Body of pancreas (tissue), 4 donors: ENCODE measurements at regions not wholly inside any gene's neighbourhood (a gene's known extent, or its start where the extent isn't known, plus 50 kb on each side); places are given as distances from the start of the nearest gene placed in this dataset.

Experiments used
- CTCF ChIP-seq, 7 experiments: fragments of 450-650 bp in 4 of 7; fragments of 200-600 bp in 3 of 7; sonication (generic) in 3 of 7; IDR thresholded peaks; one replicate each; pipeline ENCODE4 v1.5.1; 2016 to 2019; ENCODE audit warnings: antibody characterized with exemption in 7 of 7
- POLR2A ChIP-seq, 3 donors: fragments of 450-650 bp; IDR thresholded peaks; one replicate each; pipeline ENCODE4 v1.6.1; 2016; ENCODE audit warnings: antibody characterized with exemption in 3 of 3, mild to moderate bottlenecking in 2 of 3

GRCh38 chr10:130560116-130560515 is 423.9 kb downstream of the GLRX3 start:
- TF ChIP-seq CTCF (IDR thresholded peaks at IDR 0.05) (no peak), POLR2A (IDR thresholded peaks at IDR 0.05) (no peak)
